Left ventricle myocardium inferior (tissue), 1 donor: ENCODE measurements at regions not wholly inside any gene's neighbourhood (a gene's known extent, or its start where the extent isn't known, plus 50 kb on each side); places are given as distances from the start of the nearest gene placed in this dataset.

ENCODE experiments used
- DNase-seq: peaks from one replicate; pipeline ENCODE4 v3.0.0-alpha.2; 2020
- H3K27ac ChIP-seq: fragments of 200-600 bp; replicated peaks from 2 replicates; pipeline ENCODE4 v1.8.0; 2021
- H3K27me3 ChIP-seq: fragments of 200-600 bp; 2 replicates; pipeline ENCODE4 v1.8.0; 2021; ENCODE audit warnings: low read depth
- H3K36me3 ChIP-seq: fragments of 200-600 bp; 2 replicates; pipeline ENCODE4 v1.8.0; 2021
- H3K4me1 ChIP-seq: fragments of 200-600 bp; 2 replicates; pipeline ENCODE4 v1.8.0; 2021
- H3K4me3 ChIP-seq: fragments of 200-600 bp; 2 replicates; pipeline ENCODE4 v1.8.0; 2021; ENCODE audit warnings: mild to moderate bottlenecking, moderate library complexity
- H3K9me3 ChIP-seq: fragments of 200-600 bp; replicated peaks from 2 replicates; pipeline ENCODE4 v1.8.0; 2021
- CTCF ChIP-seq: fragments of 200-600 bp; IDR thresholded peaks from 2 replicates; pipeline ENCODE4 v1.8.0; 2021; ENCODE audit warnings: antibody characterized with exemption, mild to moderate bottlenecking, borderline replicate concordance
- intact Hi-C: fragments of 100-400 bp; cut with micrococcal nuclease; formaldehyde crosslinking; loops from one replicate; pipeline ENCODE4 v1.11.0; 2022
- donor health status: DM: no; HTN: yes; CAD: no; lungs with severe emphysema.

- no peaks in the 10 kb centered on the region for H3K27me3 ChIP-seq
- no peaks in the 10 kb centered on the region for H3K4me1 ChIP-seq
- TF ChIP-seq CTCF, result no peak
- DNase-seq, result no peak
- no peak overlapping the region for H3K27ac ChIP-seq
- no peaks in the 10 kb centered on the region for H3K36me3 ChIP-seq
- no peak overlapping the region for H3K4me3 ChIP-seq
- peaks cover 16% of the 10 kb centered on the region for H3K9me3 ChIP-seq
- intact Hi-C loops, result no loop called here
These were observed 763.4 kb downstream of the GBE1 start for GRCh38 chr3:80998022-80998421.

GRCh38 chr3:80997622-80998021 lies 763.8 kb downstream of the GBE1 start:
- TF ChIP-seq CTCF, result no peak
- DNase-seq, result no peak
- no peak overlapping the region for H3K4me3 ChIP-seq
- no peaks in the 10 kb centered on the region for H3K4me1 ChIP-seq
- intact Hi-C loops, result no loop called here
- no peaks in the 10 kb centered on the region for H3K36me3 ChIP-seq
- H3K27me3 ChIP-seq, result no peaks in the 10 kb centered on the region
- H3K27ac ChIP-seq, result no peak overlapping the region
- H3K9me3 ChIP-seq, result peaks cover 16% of the 10 kb centered on the region

- TF ChIP-seq CTCF, result no peak
- no peak overlapping the region for H3K4me3 ChIP-seq
- H3K36me3 ChIP-seq, result no peaks in the 10 kb centered on the region
- H3K27me3 ChIP-seq, result no peaks in the 10 kb centered on the region
- no peak for DNase-seq
- no peak overlapping the region for H3K27ac ChIP-seq
- peaks cover 16% of the 10 kb centered on the region for H3K9me3 ChIP-seq
- no peaks in the 10 kb centered on the region for H3K4me1 ChIP-seq
- intact Hi-C loops, result no loop called here
These were observed 766.7 kb downstream of the GBE1 start for GRCh38 chr3:80994767-80995166.

- H3K9me3 ChIP-seq, result peaks cover 16% of the 10 kb centered on the region
These were observed 767.3 kb downstream of the GBE1 start for GRCh38 chr3:80994085-80994665.

GRCh38 chr3:80993241-80993945 lies 768.1 kb downstream of the GBE1 start:
- Histone ChIP-seq H3K9me3 (peaks cover 17% of the 10 kb centered on the region), H3K36me3 (no peaks in the 10 kb centered on the region), H3K27ac (no peak overlapping the region), H3K4me1 (no peaks in the 10 kb centered on the region), H3K4me3 (no peak overlapping the region), H3K27me3 (no peaks in the 10 kb centered on the region)
- DNase-seq, result no peak
- no peak for TF ChIP-seq CTCF
- intact Hi-C loops, result no loop called here

More at GRCh38 chr3:80994085-80994665, 767.3 kb downstream of the GBE1 start:
- H3K4me3 ChIP-seq, result no peak overlapping the region
- intact Hi-C loops, result no loop called here
- TF ChIP-seq CTCF, result no peak
- H3K4me1 ChIP-seq, result no peaks in the 10 kb centered on the region
- no peak for DNase-seq
- no peak overlapping the region for H3K27ac ChIP-seq
- H3K27me3 ChIP-seq, result no peaks in the 10 kb centered on the region
- no peaks in the 10 kb centered on the region for H3K36me3 ChIP-seq
